GM21526 (cell line): ENCODE measurements at regions not wholly inside any gene's neighbourhood (a gene's known extent, or its start where the extent isn't known, plus 50 kb on each side); places are given as distances from the start of the nearest gene placed in this dataset.

Experiments used
- ATAC-seq: cut with Tn5 transposase; IDR thresholded peaks from one replicate; pipeline ENCODE4 v1.9.1; 2021; ENCODE audit warnings: moderate library complexity; ENCODE audit not compliant: unreplicated experiment, low FRiP score

- ATAC-seq: no peak
Observed at GRCh38 chr4:129394635-129395034, 298.7 kb downstream of the C4orf33 start.

- ATAC-seq: no peak
Observed at GRCh38 chr4:129403848-129404247, 307.9 kb downstream of the C4orf33 start.

- ATAC-seq: no peak
Observed at GRCh38 chr4:129410115-129410514, 314.2 kb downstream of the C4orf33 start.

DNA sequence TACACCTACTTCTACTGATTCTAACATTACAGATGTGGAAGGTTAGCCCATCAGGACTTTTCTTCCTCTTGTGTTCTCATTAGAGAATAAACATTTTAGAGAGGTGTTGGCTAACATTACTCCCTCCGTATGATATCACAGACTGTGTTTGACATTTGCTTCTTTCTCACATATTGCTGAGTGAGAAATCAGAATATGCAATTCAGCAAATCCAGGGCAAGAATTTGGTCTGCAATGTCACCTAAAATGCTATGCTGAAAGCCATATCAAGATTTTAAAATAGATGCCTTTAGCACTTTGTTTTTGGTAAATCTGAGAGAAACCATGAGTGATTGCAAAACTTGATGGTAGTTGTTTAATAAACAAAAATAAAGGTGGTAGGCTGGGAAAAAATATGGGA lies 319.1 kb downstream of the C4orf33 start:
- no peak for ATAC-seq

- no peak for ATAC-seq
Observed at GRCh38 chr4:129420637-129421036, 324.7 kb downstream of the C4orf33 start.

DNA sequence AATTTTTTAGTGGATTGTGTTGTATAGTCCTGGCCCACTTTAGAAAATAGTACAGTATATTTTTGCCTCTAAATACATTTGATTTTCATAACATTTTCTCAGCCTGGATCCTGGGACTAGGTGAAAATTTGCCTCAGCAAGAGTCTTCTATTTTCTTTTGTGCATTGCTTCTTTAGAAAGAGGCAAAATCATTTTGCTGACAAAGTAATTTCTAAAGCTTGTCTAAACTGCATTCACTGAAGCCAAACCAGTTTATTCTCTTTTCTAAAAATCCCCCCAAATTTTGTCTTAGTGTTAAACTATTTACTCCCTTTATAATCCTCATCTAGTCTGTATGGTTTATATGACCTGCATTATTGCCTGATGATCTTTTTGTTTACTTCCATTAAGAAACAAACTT lies 326.3 kb downstream of the C4orf33 start:
- ATAC-seq: no peak

DNA sequence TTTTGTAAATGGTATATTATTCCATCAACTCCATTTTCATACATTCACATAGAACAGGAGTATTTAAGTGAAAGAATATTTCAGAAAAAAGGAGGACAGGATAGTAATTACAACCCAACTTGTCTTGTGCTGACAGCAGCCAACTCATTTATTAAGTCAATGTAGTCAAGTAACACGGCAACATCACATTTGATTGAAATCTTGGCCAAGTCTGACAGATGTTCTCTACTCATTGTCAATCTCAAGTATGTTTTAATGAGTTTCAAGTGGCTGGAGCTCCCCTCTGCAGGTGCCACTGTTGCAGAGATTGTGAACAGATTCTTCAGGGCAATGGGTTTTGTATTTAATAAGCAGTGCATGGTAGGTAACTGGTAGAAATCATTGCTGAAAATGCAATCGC lies 332.5 kb downstream of the C4orf33 start:
- ATAC-seq: no peak

- ATAC-seq: no peak
Observed at GRCh38 chr4:129429581-129430320, 333.8 kb downstream of the C4orf33 start.

GRCh38 chr4:129437347-129437746 lies 341.4 kb downstream of the C4orf33 start:
- ATAC-seq: no peak

- no peak for ATAC-seq
Observed at GRCh38 chr4:129438456-129438981, 342.6 kb downstream of the C4orf33 start.

GRCh38 chr4:129446074-129446473 lies 350.1 kb downstream of the C4orf33 start:
- ATAC-seq: no peak

DNA sequence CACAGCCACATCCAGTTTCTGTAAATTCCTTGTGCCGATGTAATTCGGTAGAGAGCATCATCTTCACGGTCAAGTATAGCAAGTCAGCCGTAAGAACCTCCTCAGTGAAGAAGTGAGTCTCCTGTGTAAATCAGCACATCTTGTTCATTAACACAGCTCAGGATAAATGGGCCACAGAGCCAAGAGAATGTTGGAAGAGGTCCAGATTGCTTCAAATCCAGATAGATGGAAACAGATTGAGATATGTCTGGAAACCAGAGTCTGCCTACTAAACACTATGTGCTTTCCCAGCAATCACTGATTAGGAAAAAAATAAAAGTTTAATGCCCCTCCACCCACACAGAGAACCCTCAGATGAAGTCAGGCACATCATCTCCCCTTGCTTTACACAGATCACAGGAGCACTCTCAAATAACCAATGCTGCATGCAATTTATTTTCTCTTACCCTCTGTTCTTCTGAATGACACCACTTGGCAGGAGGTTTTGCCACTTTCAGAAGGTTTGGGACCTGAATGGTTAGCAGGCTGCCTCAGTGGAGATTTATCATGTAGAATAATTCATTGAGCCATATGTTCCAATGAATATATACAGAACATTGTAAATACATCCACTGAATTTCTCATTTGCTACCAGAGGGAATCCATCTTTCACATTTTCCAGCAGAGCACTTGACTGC lies 357.7 kb downstream of the C4orf33 start:
- no peak for ATAC-seq

GRCh38 chr4:129455482-129455881 lies 359.5 kb downstream of the C4orf33 start:
- no peak for ATAC-seq

DNA sequence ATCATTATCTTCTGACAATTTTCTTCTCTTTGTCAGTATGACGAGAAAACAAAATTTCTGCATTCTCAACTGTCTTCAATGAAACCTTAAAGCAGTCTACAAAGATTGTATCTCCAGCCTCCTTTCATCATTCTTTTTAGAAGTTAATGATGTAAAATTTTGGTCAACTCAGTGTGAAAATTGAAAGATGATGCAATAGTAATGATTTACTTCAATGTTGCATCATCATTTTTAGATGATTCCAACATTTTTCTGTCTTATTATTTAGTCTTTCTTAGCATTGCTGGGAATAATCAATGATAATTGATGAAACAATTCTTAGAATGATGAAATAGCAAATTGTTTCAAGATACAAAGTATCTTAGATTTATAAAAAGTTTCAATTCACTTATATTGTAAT lies 372.7 kb downstream of the C4orf33 start:
- no peak for ATAC-seq

GRCh38 chr4:129474698-129475097 lies 378.7 kb downstream of the C4orf33 start:
- no peak for ATAC-seq

GRCh38 chr4:129481107-129481506 lies 385.2 kb downstream of the C4orf33 start:
- ATAC-seq: no peak

DNA sequence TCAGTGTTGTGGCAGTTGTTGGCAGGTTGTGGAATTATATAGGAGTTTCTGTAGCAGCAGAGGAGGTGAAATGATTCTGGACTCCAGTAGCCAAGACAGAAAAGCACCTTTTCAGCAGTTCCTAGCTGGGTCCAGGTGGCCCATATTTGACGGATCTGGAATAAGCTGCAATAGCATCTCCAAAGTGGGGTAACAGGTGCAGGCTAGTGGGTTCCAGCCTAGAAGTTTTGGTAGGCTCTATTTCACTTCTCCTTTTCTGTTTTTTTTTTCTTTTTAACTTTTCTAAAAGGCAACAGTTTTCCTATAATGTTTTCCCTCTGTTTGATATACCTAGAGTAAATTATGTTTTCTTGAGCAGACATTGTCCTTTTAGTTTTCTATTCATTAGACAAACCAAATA lies 392.5 kb downstream of the C4orf33 start:
- ATAC-seq: no peak

DNA sequence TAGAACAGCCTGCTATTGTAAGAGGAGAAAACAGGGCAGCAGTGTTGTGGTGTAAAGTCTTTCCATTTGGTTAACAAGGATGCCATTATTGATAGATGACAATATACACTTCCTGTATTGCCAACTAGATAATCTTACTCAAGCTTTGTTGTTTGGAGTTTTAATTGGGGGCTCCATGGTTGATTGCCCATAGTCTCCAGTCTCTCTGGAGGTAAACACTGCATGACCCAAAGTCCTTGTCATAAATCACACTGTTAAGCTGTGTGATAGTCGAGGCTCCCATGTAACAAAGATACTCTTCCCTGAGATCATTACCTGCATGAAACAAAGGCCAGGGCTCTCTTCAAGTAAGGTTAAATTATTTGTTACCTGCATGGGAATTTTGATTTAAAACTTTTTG lies 394.6 kb downstream of the C4orf33 start:
- ATAC-seq: no peak

- no peak for ATAC-seq
Observed at GRCh38 chr4:129498626-129499025, 402.7 kb downstream of the C4orf33 start.

- ATAC-seq: no peak
Observed at GRCh38 chr4:129514852-129515251, 418.9 kb downstream of the C4orf33 start.

GRCh38 chr4:129515356-129515755 lies 419.4 kb downstream of the C4orf33 start:
- no peak for ATAC-seq

DNA sequence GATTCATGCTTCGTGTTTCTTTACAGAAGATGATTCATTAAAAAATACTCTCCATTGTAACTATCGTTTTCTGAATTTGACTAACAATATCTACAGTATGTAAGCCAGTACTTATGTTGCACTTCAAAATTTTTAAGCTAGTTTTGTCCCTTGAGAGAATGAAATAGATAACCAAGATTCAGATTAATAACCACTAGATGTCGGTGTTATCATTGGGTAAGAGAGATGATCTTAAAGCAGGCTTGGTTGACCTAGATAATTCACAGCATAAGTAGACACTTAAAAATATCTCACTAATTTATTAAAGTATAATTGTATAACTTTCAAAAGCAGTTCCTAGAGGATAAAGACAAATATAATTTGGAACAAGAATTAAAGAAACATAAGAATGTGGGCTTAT lies 430.9 kb downstream of the C4orf33 start:
- no peak for ATAC-seq
